ENCODE measurements at regions not wholly inside any gene's neighbourhood (a gene's known extent, or its start where the extent isn't known, plus 50 kb on each side); places are given as distances from the start of the nearest gene placed in this dataset.
"Not testable (repeated sequence)": the region's sequence is repeated elsewhere in the genome, so short reads cannot be mapped to it uniquely, and the experiment has no call there.

DNA sequence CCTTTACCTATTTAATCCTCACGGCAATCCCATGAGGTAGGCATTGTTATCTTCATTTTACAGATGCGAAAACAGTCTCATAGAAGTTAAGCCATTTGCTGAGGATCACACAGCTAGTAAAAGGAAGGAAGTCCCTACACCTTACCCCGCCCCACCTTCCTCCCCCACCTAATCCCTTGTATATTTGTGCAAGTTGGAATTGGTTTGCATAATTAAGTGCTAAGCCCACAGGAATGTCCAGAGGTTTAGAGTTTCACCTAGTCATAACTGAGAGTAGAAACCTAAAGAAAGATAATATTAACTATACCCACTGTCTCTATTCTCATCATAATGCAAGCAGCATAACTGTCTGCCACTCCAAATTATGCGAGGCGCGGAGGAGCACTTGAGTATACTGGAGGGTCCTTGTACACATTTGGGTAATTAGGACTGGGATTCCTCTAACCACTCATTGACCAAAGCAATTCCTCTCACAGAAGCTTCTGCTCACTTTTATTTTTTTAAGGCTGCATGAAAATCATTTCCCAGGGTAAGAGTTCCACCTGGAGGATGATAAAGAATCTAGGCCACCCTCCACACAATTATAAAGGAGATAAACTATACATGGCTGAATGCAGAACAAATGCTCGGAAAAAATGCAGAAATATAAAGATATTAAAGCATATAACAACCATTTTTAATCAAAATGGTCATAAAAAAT, 199.9 kb downstream of the FAM181B start:
- no peak for DNase-seq (ENCODE audit: low read depth)

DNA sequence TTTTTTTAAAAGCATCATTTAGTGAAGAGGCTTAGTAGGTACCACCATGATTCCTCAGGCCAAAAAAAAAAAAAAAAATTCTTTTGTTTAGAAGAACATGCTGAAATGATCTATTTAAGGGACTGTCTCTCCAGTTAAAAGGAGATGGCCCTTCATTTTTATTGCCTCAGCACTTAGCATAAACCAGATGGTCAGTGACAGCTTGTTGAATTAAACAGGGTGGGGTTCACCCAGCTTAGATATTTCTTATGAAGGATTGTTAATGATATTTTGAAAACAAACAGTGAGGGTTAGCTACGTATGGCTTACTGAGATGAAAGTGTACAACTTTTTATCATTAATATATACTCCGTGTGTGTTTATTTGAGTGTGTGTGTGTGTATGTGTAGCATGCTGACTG, 203.7 kb downstream of the FAM181B start:
- DNase-seq (ENCODE audit: low read depth) = no peak

DNA sequence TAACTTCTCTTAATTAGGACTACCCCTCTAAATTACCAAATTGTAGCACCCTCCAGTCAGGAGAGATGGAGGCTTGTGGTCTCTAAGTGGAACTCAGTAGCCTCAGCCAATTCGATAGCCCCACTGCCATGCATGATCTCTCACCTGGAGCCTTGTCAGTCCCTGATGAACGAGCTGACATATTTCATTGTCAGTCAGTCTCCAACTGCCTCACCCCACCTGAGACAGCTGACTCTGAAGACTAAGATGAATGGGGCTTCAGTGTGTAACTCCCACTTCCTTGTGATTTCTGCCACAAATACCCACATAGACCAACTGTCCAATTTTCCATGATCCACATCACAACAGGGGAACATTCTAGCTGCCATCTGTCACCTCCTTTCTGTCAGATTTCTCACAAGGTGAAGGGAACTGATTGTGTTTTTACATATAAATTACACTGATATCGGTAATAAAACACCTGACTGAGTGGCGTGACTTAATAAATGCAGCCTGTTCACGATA, 206.5 kb downstream of the FAM181B start:
- DNase-seq (ENCODE audit: low read depth) = no peak

DNA sequence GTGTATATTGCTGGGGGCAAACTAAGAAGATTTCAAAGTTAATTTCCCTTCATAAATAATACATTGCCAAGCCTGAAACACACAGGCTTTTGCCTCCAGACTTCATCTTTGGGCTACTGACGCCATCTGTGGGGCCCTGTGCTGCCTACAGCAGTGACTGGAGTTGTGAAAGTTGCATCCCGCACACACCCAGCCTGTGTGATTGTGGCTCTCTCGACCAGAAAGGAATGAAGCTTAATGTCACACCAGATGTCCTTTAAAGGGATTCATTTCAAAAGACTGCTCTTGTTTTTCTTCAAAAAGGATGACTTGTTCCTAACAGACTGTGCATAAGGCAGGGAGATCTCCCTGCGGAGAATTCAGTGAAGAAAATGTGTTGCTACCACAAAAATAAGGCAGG, 210.5 kb downstream of the FAM181B start:
- no peak for DNase-seq (ENCODE audit: low read depth)

DNA sequence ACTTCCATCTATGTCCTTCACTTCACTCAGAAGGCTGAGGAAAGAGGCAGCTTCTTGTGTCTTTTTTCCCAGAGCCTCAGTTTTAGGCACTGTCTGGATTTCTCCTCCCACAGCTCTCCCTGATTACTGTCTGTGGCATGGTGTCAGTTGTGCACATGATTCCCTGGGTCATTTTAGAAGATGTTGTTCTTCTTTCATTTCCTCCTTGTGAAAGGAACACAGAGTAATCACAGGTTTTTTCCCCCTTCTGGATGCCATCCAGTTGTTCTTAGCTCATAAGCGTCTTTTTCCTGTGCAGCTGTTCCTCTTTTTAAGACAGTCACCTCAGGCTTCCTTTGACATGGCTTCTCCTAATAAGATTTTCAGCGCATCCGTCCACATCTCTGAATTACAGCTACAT, 212.2 kb downstream of the FAM181B start:
- DNase-seq (ENCODE audit: low read depth) = no peak

DNA sequence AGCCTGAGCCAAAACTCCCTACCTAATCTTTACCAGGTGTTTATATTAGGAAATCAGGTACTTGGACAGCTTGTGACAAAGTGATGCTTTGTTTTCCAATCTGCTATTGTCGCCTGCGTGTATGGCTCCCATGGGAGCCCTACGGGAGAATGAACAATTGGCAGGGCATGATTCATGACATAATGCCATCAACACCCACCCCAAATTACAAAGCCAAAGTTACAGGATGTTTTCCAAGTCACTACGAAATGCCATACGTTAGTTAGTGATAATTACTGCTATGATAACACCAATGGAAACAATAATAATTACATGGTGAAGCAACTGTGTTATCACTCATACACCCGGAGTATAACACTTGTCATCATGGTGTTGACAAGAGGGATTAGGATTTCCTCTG, 226.4 kb downstream of the FAM181B start:
- no peak for DNase-seq (ENCODE audit: low read depth)

DNA sequence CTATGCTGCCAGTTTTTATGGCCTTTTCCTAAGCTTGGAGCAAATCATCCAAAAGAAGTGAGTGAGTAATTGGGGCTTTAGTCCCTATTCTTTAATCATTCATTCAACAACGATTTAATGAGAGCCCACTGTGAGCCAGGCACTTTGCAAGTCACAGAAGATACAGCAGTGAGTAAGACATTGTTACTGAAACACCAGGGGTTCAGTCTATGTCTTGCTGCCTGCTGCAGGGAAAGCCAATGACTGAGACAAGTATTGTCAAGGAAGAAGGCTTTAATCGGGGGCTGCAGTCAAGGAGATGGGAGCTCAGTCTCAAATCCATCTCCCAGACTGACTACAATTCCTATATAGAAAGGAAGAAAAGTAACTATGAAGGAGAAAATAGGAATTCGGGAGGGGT, 228.3 kb downstream of the FAM181B start:
- DNase-seq (ENCODE audit: low read depth) = no peak

DNA sequence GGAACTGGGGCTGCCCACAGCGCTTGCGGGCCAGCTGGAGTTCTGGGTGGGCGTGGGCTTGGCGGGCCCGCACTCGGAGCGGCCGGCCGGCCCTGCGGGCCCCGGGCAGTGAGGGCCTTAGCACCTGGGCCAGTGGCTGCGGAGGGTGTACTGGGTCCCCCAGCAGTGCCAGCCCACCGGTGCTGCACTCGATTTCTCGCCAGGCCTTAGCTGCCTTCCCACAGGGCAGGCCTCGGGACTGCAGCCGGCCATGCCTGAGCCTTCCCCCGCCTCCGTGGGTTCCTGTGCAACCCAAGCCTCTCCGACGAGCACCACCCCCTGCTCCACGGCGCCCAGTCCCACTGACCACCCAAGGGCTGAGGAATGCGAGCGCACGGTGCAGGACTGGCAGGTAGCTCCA, 232.5 kb downstream of the FAM181B start:
- DNase-seq (ENCODE audit: low read depth) = not testable (repeated sequence)

DNA sequence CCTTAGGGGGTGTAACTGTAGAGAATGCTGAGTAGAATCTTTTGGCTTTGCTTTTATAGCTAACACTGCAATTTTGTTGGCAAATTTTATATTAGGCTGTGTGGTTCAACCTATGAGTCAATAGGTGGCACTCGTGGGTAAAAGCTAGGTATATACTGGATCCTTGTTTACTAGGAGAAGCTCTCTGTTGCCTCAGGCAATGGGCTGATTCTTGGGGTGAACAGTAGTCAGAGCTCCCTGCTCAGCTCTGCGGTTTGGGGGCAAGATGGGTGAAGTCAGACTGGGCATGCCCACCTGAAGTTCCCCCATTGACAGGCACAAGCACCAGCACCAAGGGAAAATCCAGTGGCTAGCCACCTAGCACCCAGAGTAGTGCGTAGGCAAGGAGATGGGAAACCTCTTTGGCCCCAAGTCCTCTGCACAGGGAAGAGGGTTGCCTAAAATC, 238.7 kb downstream of the FAM181B start:
- DNase-seq (ENCODE audit: low read depth) = no peak

DNA sequence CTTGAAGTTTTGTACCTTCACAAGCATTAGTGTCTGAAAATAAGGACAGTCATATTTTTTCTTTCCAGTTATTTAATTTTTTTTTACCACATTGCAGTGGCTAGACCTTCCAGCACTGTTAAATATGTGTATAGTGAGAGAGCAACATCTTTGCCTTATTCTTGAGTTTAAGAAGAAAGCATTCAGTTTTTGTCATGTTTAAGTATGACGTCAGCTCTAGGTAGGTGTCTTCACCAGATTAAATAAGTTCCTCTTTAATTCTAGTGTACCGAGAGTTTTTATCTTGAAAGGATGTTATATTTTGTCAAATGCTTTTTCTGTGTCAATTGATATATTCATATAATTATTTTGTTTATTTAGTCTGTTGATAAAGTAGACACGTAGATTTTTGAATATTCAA, 258.8 kb downstream of the FAM181B start:
- no peak for DNase-seq (ENCODE audit: low read depth)

DNA sequence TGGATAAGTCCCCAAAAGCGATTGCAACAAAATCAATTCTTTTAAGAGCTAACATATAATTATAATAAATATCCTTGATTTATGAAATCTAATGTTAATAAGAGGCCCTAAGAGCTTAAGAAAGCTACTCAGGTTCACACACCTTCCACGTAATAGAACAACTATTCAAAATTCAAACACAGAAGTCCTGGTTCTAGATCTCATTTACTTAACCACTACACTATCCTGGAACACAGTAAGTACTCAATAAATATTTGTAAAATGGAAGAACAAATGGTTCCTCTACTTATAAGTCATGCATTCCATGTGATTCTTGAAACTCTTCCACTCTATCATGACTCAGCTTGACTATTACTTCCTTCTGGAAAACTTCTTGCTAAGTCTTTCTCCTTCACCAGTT, 268.2 kb downstream of the FAM181B start:
- DNase-seq (ENCODE audit: low read depth) = no peak

DNA sequence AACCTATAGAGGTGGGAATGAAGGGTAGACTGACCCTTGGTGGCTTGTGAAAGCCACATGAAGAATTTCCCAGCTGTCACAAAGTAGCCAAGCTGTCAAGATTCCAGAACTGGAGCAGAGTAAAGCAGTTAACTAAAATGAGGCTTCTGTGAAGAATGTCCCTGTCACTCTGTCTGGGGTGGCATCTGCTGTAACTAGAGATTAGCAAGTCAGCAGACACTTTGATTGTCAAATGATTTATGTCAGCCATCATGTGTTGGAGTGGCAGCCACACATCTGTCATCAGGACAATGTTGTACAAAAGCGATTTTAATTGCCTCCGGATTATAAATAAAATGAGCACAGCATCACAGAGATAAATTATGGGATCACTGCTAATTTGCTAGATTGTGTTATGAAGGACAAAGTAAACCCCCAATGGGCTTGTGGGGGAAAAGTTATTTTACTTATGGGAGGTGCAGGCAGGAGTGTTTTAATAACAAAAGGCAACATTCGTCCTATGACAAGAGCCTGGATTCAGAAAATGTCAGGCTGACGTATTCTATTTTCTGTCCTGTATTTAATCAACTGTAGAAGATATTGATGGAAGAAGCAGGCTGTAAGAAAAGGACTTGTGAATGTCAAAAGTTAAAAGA, 270.9 kb downstream of the FAM181B start:
- no peak for DNase-seq (ENCODE audit: low read depth)

DNA sequence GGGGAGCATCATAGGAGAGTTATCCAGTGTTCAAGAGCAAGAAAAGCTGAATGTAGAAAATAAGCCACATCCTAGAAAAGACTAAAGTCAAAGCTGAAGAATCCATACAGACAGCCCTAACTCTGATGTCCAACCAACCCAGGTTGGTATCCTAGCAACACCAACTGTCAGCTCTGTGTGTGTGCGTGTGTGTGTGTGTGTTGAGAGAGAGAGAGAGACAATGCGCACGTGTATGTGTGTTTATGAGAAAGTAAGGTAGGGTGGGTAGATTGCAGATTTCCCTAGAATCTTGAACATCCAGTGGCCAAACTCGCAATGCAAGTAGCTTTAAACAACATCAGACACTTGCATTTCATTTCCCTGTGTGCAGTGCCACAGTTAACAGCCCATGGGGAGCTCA, 274.9 kb downstream of the FAM181B start:
- no peak for DNase-seq (ENCODE audit: low read depth)

DNA sequence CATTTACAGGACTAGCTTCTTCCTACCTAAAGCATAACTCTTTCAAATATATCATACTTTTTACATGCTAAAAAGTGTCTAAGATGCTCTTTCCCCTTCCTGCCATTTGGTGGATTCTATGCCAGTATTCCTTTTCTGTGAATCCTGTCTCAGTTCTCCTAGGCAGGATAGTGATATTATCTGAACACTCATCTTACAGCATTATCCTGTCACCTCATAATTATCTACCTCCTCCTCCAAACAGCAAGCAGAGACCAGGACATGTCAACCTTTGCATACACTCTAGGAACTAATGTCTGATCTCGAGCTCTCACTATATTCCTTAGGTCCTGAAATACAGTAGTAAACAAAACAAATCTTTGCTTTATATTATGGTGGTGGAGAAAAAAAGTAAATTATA, 275.5 kb downstream of the FAM181B start:
- no peak for DNase-seq (ENCODE audit: low read depth)

DNA sequence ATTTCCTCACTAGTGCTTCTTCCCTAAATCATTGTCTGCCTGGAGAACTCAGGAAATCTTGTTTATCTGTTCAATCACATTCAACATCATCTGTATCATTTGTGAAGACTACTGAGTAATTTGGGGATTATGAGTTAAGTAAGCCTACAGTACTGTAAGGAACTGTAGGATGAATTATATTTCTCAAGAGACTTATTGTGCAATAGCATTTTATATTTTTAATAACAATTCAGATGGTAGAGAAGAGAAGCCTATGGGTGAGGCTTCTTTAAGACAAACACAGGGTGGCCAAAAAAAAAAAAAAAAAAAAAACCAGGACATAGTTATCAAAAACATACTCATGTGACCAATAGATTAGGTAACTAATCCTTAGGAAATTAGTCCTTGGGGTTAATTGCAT, 282.7 kb downstream of the FAM181B start:
- DNase-seq (ENCODE audit: low read depth) = no peak

DNA sequence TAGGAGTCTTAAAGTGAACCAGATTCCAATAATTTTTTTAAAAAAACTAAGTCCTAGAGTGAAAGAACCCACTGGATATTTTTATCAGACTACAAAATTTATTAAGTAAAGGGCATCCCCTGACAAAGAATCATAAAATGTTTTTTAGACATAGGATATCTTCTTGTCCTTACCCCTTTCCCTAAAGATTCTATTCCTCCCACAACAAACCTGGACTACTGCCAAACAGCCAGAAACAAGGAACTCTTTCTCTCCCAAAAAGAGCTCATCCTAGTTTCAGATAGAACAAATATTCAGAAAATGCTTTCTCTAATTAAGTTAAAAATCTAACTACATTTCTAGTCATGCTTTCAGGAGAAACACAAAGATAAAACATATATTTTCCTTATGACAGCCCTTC, 327.1 kb downstream of the FAM181B start:
- DNase-seq (ENCODE audit: low read depth) = no peak

DNA sequence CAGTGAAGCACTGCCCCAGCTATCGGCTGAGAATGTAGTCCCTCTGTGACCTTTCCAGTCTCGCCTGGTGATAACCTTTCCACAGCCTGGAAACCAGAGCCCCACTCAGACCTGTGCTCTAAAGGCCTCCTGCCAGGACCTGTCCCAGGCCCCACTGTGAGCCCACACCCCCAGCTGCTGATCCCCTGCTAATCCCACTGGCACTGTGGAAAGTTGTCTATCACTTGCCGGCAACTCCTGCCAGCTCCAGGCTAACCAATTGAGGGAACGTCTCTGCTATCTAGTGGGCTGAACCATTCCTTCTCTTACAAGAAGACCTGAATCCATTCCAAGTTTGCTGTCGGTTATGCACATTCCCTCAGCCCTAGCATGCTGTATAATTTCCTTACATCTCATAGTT, 328.2 kb downstream of the FAM181B start:
- no peak for DNase-seq (ENCODE audit: low read depth)

DNA sequence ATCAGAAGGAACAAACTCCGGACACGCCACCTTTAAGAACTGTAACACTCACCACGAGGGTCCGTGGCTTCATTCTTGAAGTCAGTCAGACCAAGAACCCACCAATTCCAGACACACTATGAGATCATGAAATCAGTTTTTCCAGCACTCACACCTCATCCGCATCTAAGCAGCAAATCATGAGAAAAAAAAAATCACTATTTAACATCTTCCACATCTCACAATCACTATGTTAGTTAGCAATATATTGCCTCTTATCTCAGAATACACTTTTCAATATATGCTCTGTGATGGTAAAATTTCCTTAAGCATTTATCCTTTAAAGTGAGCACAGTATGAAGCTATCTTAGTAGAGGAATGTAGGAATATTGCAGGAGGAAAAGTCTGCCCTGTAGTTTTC, 328.7 kb downstream of the FAM181B start:
- no peak for DNase-seq (ENCODE audit: low read depth)

DNA sequence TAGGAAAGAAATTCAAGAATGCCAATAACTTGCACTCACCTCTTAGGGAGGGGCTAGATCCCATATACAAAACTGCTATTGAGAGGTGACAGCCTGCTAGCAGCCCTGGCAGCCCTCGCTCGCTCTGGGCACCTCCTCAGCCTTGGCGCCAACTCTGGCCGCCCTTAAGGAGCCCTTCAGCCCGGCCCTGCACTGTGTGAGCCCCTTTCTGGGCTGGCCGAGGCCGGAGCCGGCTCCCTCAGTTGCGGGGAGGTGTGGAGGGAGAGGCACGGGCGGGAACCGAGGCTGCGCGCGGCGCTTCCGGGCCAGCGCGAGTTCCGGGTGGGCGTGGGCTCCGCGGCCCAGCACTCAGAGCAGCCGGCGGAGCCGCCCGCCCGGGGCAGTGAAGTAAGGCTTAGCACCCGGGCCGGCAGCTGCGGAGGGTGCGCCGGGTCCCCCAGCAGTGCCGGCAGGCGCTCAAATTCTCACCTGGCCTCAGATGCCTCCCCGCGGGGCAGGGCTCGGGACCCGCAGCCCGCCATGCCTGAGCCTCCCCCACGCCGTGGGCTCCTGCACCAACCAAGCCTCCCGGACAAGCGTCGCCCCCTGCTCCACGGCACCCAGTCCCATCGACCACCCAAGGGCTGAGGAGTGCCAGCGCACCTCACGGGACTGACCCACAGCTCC, 329.9 kb downstream of the FAM181B start:
- DNase-seq (ENCODE audit: low read depth) = no peak

DNA sequence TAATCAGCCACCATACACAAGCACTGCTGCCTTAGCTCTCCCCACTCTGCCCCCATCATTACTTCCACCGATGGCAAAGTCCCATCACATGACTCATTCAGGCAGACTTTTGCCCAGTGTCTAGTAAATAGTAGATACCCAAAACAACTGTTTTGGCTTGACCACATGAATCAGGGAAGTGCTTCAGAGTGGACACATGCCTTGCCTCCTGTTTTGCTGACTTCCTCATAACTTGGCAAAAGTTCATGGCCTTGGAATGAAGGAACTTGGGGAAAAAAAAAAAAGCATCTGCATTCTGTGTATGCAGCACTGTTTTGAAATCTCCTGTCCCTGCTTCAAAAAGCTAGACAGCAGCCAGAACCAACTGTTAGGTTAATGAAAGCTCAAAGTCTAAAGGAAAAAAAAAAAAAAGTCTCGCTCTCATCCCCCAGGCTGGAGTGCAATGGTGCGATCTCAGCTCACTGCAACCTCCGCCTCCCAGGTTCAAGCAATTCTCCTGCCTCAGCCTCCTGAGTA, 335.3 kb downstream of the FAM181B start:
- no peak for DNase-seq (ENCODE audit: low read depth)

DNA sequence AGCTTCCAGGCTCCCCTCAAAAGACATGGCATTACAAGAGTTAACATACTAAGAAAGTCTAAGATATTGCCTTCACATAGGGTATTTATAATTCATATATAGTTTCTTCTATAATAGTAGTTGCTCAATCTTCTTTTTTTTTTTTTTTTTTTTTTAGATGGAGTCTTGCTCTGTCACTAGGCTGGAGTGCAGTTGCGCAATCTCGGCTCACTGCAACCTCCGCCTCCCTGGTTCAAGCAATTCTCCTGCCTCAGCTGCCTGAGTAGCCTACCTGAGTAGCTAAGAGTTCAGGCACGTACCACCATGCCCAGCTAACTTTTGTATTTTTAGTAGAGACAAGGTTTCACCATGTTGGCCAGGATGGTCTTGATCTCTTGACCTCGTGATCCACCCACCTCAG, 337.0 kb downstream of the FAM181B start:
- DNase-seq (ENCODE audit: low read depth) = not testable (repeated sequence)

DNA sequence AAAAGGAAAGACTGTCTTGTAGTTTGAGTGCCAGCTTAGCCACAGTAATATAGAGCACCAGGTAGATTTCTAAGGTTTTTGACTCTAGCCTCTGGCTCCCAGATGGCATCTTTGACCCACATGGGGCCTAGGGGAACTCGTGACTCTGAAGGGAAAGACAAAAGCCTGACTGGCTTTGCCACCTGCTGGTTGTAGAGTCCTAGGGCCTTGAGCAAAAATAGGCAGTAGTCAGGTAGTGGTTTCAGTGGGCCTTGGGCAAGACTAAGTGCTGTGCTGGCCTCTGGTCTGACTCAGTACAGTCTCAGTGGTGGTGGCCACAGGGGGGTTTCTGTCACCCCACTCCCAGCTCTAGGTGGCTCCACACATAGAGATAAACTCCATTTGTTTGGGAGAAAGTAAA, 349.4 kb downstream of the FAM181B start:
- no peak for DNase-seq (ENCODE audit: low read depth)
